HepG2 (cell line): ENCODE measurements at regions not wholly inside any gene's neighbourhood (a gene's known extent, or its start where the extent isn't known, plus 50 kb on each side); places are given as distances from the start of the nearest gene placed in this dataset.

Experiments used
- ATAC-seq: fragments of 200-7000 bp; cut with Tn5 transposase; 3 replicates; pipeline ENCODE4 v1.9.1; 2020; ENCODE audit warnings: mild to moderate bottlenecking, moderate library complexity
- BruUV-seq: library from RNA; stranded (reverse); fragments of 400-500 nt; replicated peaks from 2 replicates; lab custom pipeline; 2021; lab: Mats Ljungman, UMichigan
- CTCF ChIA-PET: fragments of 300-600 bp; formaldehyde crosslinking; extraction: SDS; loops from one replicate; lab custom pipeline; 2021; ENCODE audit warnings: low total read pairs, inconsistent platforms, low intra/inter-chr PET ratio; lab: Yijun Ruan, JAX
- POLR2A ChIA-PET: fragments of 350-600 bp; sonication (Branson Sonifier 250); formaldehyde crosslinking; loops from one replicate; lab custom pipeline; 2020; ENCODE audit warnings: antibody characterized with exemption, inconsistent platforms; lab: Yijun Ruan, JAX
- DNase-seq: peaks from one replicate; pipeline ENCODE4 v3.0.0-alpha.2; 2015; ENCODE audit warnings: low spot score
- FAIRE-seq: peaks from 3 replicates; lab custom pipeline; 2011; peaks lifted over from hg19 to GRCh38; lab: Jason Lieb, UNC
- H2AFZ ChIP-seq: one replicate; pipeline ENCODE4 v1.6.1; 2011; ENCODE audit warnings: low read length, inconsistent platforms
- H3K27ac ChIP-seq: fragments of 300-600 bp; 3 replicates; pipeline ENCODE4 v1.8.0; 2011; ENCODE audit warnings: mixed run types, mild to moderate bottlenecking, mixed read lengths, low read length, inconsistent platforms; ENCODE audit not compliant: insufficient read depth; ENCODE audit errors: extremely low read length
- H3K27me3 ChIP-seq, 2 experiments: fragments of 200-600 bp in 1 of 2; 2 replicates in 1 of 2; 3 replicates in 1 of 2; pipeline versions ENCODE4 v1.6.0 to v1.8.0; 2011; ENCODE audit warnings: low read length in 2 of 2, mild to moderate bottlenecking in 2 of 2, moderate library complexity in 2 of 2, inconsistent platforms in 1 of 2; ENCODE audit not compliant: insufficient read depth in 2 of 2, control insufficient read depth in 1 of 2
- H3K36me3 ChIP-seq, 2 experiments: fragments of 200-600 bp in 1 of 2; replicated peaks in 1 of 2; 2 replicates in 1 of 2; 3 replicates in 1 of 2; pipeline versions ENCODE4 v1.5.1 to v1.8.0; 2011; ENCODE audit warnings: low read length in 2 of 2, inconsistent platforms in 1 of 2; ENCODE audit not compliant: insufficient read depth in 2 of 2, control insufficient read depth in 1 of 2
- H3K4me1 ChIP-seq: 2 replicates; pipeline ENCODE4 v1.5.1; 2012; ENCODE audit warnings: low read length, inconsistent platforms; ENCODE audit not compliant: insufficient read depth
- H3K4me2 ChIP-seq: 2 replicates; pipeline ENCODE4 v1.6.0; 2011; ENCODE audit warnings: low read depth, low read length, inconsistent platforms
- H3K4me3 ChIP-seq, 3 experiments: fragments of 200-600 bp in 1 of 3; sonication (generic), shearing (Covaris generic) in 1 of 3; replicated peaks in 1 of 3; 2 replicates each; pipeline ENCODE4 v1.5.1; 2011 to 2016; ENCODE audit warnings: low read length in 3 of 3, inconsistent platforms in 2 of 3, low read depth in 2 of 3, mild to moderate bottlenecking in 2 of 3, control low read depth in 1 of 3, mixed read lengths in 1 of 3; ENCODE audit not compliant: insufficient read depth in 1 of 3
- H3K79me2 ChIP-seq: one replicate; pipeline ENCODE4 v1.6.1; 2011; ENCODE audit warnings: low read length, inconsistent platforms; ENCODE audit not compliant: insufficient read depth
- H3K9ac ChIP-seq: 2 replicates; pipeline ENCODE4 v1.6.0; 2011; ENCODE audit warnings: mild to moderate bottlenecking, low read depth, low read length, inconsistent platforms; ENCODE audit not compliant: insufficient read depth
- H3K9me3 ChIP-seq: 2 replicates; pipeline ENCODE4 v1.5.1; 2012; ENCODE audit warnings: mild to moderate bottlenecking, low read length
- H4K20me1 ChIP-seq: 2 replicates; pipeline ENCODE4 v1.6.0; 2011; ENCODE audit warnings: inconsistent platforms, mild to moderate bottlenecking, low read length, moderate library complexity; ENCODE audit not compliant: insufficient read depth
- ATF3 ChIP-seq: sonication (generic); formaldehyde crosslinking; IDR thresholded peaks from 2 replicates; pipeline ENCODE4 v1.4.0; 2020; ENCODE audit warnings: missing genetic modification reagents
- CREM ChIP-seq, 2 experiments: sonication (generic) in 1 of 2; formaldehyde crosslinking in 1 of 2; IDR thresholded peaks; 2 replicates each; pipeline versions ENCODE4 v1.4.0 to v1.6.1; 2016 to 2020; ENCODE audit warnings: antibody characterized with exemption in 1 of 2, mild to moderate bottlenecking in 1 of 2, missing genetic modification reagents in 1 of 2
- E2F2 ChIP-seq: sonication (generic); formaldehyde crosslinking; IDR thresholded peaks from 2 replicates; pipeline ENCODE4 v1.4.0; 2020; ENCODE audit warnings: missing genetic modification reagents, borderline replicate concordance
- MED1 ChIP-seq: sonication (generic); formaldehyde crosslinking; IDR thresholded peaks from 2 replicates; pipeline ENCODE4 v1.4.0; 2020; ENCODE audit warnings: missing genetic modification reagents
- MTA3 ChIP-seq: sonication (generic); formaldehyde crosslinking; IDR thresholded peaks from 2 replicates; pipeline ENCODE4 v1.4.0; 2020; ENCODE audit warnings: missing genetic modification reagents
- PCBP1 ChIP-seq: fragments of 200-400 bp; formaldehyde crosslinking; IDR thresholded peaks from 2 replicates; pipeline ENCODE4 v1.6.1; 2017; ENCODE audit warnings: mild to moderate bottlenecking, low read depth, low read length, borderline replicate concordance
- PHB2 ChIP-seq: fragments of 450-650 bp; IDR thresholded peaks from 2 replicates; pipeline ENCODE4 v1.6.1; 2018; ENCODE audit not compliant: partially characterized antibody
- POLR2AphosphoS2 ChIP-seq: IDR thresholded peaks from 2 replicates; pipeline ENCODE4 v1.6.1; 2011; ENCODE audit warnings: low read depth, low read length, improper control_type of control experiment
- PPARG ChIP-seq: conservative IDR thresholded peaks from 2 replicates; pipeline ENCODE4 v1.6.1; 2016; ENCODE audit warnings: missing biosample characterization, missing genetic modification reagents
- PREB ChIP-seq: sonication (generic); formaldehyde crosslinking; IDR thresholded peaks from 2 replicates; pipeline ENCODE4 v1.4.0; 2020; ENCODE audit warnings: missing genetic modification reagents
- SNAPC5 ChIP-seq: sonication (generic); formaldehyde crosslinking; IDR thresholded peaks from 2 replicates; pipeline ENCODE4 v1.8.1; 2023; ENCODE audit warnings: mild to moderate bottlenecking, missing genetic modification reagents, borderline replicate concordance
- SOX13 ChIP-seq, 3 experiments: fragments of 450-650 bp in 1 of 3; sonication (generic) in 1 of 3; formaldehyde crosslinking in 1 of 3; IDR thresholded peaks in 2 of 3; conservative IDR thresholded peaks in 1 of 3; 2 replicates each; pipeline versions ENCODE4 v1.5.0 to v1.6.1; 2016 to 2020; ENCODE audit warnings: antibody characterized with exemption in 1 of 3, mild to moderate bottlenecking in 1 of 3, missing compliant biosample characterization in 1 of 3, missing genetic modification reagents in 1 of 3, moderate library complexity in 1 of 3
- TFE3 ChIP-seq: IDR thresholded peaks from 2 replicates; pipeline ENCODE4 v1.6.1; 2016
- TOPORS ChIP-seq: sonication (generic); formaldehyde crosslinking; IDR thresholded peaks from 2 replicates; pipeline ENCODE4 v1.8.0; 2023; ENCODE audit warnings: mild to moderate bottlenecking, missing genetic modification reagents
- ZMYM3 ChIP-seq: sonication (generic); formaldehyde crosslinking; IDR thresholded peaks from 2 replicates; pipeline ENCODE4 v1.5.1; 2020; ENCODE audit warnings: mild to moderate bottlenecking, missing genetic modification reagents
- ZNF343 ChIP-seq: sonication (generic); formaldehyde crosslinking; IDR thresholded peaks from 2 replicates; pipeline ENCODE4 v1.4.0; 2020; ENCODE audit warnings: mild to moderate bottlenecking, missing genetic modification reagents
- ZNF564 ChIP-seq: sonication (generic); formaldehyde crosslinking; IDR thresholded peaks from 2 replicates; pipeline ENCODE4 v1.8.1; 2023; ENCODE audit warnings: mild to moderate bottlenecking, missing genetic modification reagents
- ZNF629 ChIP-seq: sonication (generic); formaldehyde crosslinking; conservative IDR thresholded peaks from 2 replicates; pipeline ENCODE4 v1.5.0; 2020; ENCODE audit warnings: missing genetic modification reagents
- ZNF800 ChIP-seq: sonication (generic); formaldehyde crosslinking; IDR thresholded peaks from 2 replicates; pipeline ENCODE4 v1.4.0; 2020; ENCODE audit warnings: missing genetic modification reagents
- WGBS: methylation state at CpG from one replicate; pipeline ENCODE4 v1.1.6; 2017; ENCODE audit warnings: low lambda C conversion rate; 5-methylcytosine and 5-hydroxymethylcytosine counted together
- in situ Hi-C: cut with HindIII; loops from 2 replicates; pipeline ENCODE4 v1.10.0; 2017; ENCODE audit warnings: low pct_unique_long_range_greater_than_20kb; ENCODE audit not compliant: extremely low pct_ligation_motif_present
- intact Hi-C: fragments of 100-400 bp; cut with micrococcal nuclease; formaldehyde crosslinking; loops from one replicate; pipeline ENCODE4 v1.10.0; 2022; ENCODE audit not compliant: unreplicated experiment

- POLR2A ChIA-PET = no interaction called here
- Histone ChIP-seq H3K4me1 (no peaks in the 10 kb centered on the region), H3K36me3 (no peaks in the 10 kb centered on the region), H3K79me2 (no peaks in the 10 kb centered on the region), H3K27ac (no peak overlapping the region), H3K4me2 (no peak overlapping the region), H3K27me3 (no peaks in the 10 kb centered on the region; a peak in 1 of 5 replicates), H3K9ac (no peak overlapping the region), H4K20me1 (no peaks in the 10 kb centered on the region), H3K9me3 (no peaks in the 10 kb centered on the region), H2AFZ (no peak overlapping the region), H3K4me3 (no peak overlapping the region)
- no TSS peak for BruUV-seq
- intact Hi-C loops (no loop called here), in situ Hi-C loops (no loop called here)
- DNase-seq (no peak), ATAC-seq (no peak), FAIRE-seq (no peak)
- WGBS = 72% methylated on average over 6 of the region's 6 CpGs
- no peak for TF ChIP-seq E2F2 (CRISPR knock-in tag)
- TF ChIP-seq PCBP1 = no peak
- no peak for TF ChIP-seq SNAPC5 (CRISPR knock-in tag)
- TF ChIP-seq ZNF343 (CRISPR knock-in tag) = no peak
- no peak for TF ChIP-seq POLR2AphosphoS2
- TF ChIP-seq TFE3 (CRISPR knock-in tag) = no peak
- no peak for TF ChIP-seq MED1
- TF ChIP-seq PREB (CRISPR knock-in tag) = no peak
- no peak for TF ChIP-seq PHB2
- TF ChIP-seq ZNF564 (CRISPR knock-in tag) = no peak
- TF ChIP-seq SOX13 (IDR thresholded peaks at IDR 0.05) = no peak
- no peak for TF ChIP-seq SOX13 (CRISPR knock-in tag; conservative IDR thresholded peaks at IDR 0.05 in 1 of 2, IDR thresholded peaks at IDR 0.05 in 1 of 2)
- no peak for TF ChIP-seq MTA3 (CRISPR knock-in tag)
- TF ChIP-seq ZNF800 = no peak
- TF ChIP-seq TOPORS (CRISPR knock-in tag) = no peak
- TF ChIP-seq ZNF629 (CRISPR knock-in tag) = no peak
- TF ChIP-seq CREM (IDR thresholded peaks at IDR 0.05) = no peak
- TF ChIP-seq CREM (CRISPR knock-in tag; IDR thresholded peaks at IDR 0.05) = no peak
- TF ChIP-seq PPARG (CRISPR knock-in tag) = no peak
- TF ChIP-seq ATF3 (CRISPR knock-in tag) = no peak
- TF ChIP-seq ZMYM3 (CRISPR knock-in tag) = no peak
- CTCF ChIA-PET = no interaction called here
Observed at GRCh38 chr4:24321131-24321530, 263.2 kb downstream of the DHX15 start.
